ENCODE measurements at regions not wholly inside any gene's neighbourhood (a gene's known extent, or its start where the extent isn't known, plus 50 kb on each side); places are given as distances from the start of the nearest gene placed in this dataset.

DNA sequence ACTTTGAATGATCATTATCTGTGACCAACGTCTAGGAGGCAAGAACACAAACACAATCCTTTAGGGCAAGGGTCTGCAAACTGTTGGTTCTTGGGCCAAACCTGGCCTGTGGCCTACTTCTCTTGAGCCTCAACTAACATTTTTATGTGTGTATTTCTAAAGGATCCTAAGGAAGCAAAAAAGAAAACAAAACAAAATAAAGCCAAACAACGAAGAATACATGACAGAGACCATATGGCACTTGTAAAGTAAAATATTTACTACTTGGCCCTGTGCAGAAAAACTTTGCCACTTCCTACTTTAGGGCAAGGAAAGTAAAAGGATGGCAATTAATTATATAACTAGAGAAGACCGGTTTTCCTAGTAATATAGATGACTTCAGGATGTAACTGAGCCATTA is 1056.2 kb downstream of the EPHA7 start:
- TF ChIP-seq, protein P1, sequence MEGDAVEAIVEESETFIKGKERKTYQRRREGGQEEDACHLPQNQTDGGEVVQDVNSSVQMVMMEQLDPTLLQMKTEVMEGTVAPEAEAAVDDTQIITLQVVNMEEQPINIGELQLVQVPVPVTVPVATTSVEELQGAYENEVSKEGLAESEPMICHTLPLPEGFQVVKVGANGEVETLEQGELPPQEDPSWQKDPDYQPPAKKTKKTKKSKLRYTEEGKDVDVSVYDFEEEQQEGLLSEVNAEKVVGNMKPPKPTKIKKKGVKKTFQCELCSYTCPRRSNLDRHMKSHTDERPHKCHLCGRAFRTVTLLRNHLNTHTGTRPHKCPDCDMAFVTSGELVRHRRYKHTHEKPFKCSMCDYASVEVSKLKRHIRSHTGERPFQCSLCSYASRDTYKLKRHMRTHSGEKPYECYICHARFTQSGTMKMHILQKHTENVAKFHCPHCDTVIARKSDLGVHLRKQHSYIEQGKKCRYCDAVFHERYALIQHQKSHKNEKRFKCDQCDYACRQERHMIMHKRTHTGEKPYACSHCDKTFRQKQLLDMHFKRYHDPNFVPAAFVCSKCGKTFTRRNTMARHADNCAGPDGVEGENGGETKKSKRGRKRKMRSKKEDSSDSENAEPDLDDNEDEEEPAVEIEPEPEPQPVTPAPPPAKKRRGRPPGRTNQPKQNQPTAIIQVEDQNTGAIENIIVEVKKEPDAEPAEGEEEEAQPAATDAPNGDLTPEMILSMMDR (conservative IDR thresholded peaks at IDR 0.05; ENCODE audit: low read depth, low read length), result no peak
- DNase-seq (ENCODE audit: low read depth), result no peak
- H3K4me3 ChIP-seq (ENCODE audit: low read depth, low read length), result no peak overlapping the region

DNA sequence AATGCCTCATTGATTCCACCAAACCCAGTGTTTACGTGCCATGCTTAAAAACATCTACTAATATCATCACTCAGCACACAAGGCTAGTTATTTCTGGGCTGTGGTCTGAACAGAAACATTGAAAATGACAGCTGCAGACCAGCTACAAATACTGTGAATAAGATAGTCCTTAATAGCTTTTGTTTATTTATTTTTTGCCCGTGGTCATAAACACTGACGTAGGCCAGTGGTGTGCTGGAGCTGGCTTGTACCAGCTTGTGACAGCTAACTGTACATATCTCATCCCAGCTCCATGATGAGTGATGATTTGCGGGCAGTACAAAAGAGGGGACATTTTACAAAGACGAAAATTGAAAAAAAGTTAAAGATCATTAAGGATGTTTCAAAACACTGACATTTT is 1057.0 kb downstream of the EPHA7 start:
- no peak for DNase-seq (ENCODE audit: low read depth)
- TF ChIP-seq, protein P1 (conservative IDR thresholded peaks at IDR 0.05; ENCODE audit: low read depth, low read length), result no peak
- no peak overlapping the region for H3K4me3 ChIP-seq (ENCODE audit: low read depth, low read length)

DNA sequence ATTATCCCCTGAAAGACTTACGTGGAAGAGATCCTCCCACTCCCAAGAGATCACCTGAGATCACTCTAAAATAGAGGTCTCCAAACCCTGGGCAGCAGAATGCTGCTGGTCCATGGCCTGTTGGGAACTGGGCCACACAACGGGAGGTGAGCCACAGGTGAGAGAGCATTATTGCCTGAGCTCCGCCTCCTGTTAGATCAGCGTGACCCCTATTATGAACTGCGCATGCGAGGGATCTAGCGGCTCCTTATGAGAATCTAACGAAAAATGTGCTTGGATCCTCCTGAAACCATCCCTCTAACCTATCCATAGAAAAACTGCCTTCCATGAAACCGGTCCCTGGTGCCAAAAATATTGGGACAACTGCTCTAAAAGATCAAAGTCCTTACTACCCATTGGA is 1057.4 kb downstream of the EPHA7 start:
- TF ChIP-seq, protein P1 (conservative IDR thresholded peaks at IDR 0.05; ENCODE audit: low read depth, low read length), result no peak
- H3K4me3 ChIP-seq (ENCODE audit: low read depth, low read length), result no peak overlapping the region
- DNase-seq (ENCODE audit: low read depth), result no peak

DNA sequence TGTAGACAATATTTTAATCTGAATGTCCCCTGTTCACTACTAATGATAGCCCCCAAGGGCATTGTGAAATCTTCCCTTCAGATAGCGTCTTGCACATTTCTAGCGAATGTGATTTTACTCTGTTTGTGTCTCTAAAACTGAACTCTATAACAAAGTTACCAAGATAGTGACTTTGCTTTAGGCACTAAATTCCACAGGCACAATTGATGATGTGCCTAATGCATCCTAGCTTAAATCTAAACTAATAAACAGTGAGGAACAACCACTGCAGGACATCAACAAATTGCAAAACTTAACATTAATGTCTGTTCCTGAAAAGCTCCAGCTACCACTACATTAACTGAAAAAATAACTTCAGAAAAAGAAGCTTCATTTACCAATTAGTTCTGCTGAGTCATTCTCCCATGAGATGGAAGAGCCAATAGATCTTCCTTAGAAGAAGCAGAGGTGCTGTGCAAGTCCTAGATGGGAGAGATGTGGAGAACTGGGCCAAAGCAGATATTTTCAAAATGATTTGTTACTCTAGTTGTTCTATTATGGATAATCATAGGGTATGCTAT is 1065.0 kb downstream of the EPHA7 start:
- no peak for DNase-seq (ENCODE audit: low read depth)
- TF ChIP-seq, protein P1 (conservative IDR thresholded peaks at IDR 0.05; ENCODE audit: low read depth, low read length), result no peak
- H3K4me3 ChIP-seq (ENCODE audit: low read depth, low read length), result no peak overlapping the region

DNA sequence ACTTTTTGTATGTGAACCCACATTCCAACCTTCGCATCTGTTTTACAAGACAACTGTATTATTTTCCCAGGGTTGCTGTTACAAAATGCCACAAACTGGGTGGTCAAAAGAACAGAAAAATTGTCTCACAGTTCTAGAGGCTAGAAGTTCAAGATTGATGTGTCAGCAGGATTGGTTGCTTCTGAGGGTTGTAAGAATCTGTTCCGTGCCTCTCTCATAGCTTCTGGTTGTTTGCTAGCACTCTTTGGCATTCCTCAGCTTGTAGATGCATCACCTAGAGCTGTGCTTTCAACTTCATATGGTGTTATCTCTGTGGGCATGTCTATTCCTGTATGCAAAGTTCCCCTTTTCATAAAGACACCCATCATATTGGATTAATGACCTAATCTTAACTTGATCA is 1067.2 kb downstream of the EPHA7 start:
- TF ChIP-seq, protein P1 (conservative IDR thresholded peaks at IDR 0.05; ENCODE audit: low read depth, low read length), result no peak
- DNase-seq (ENCODE audit: low read depth), result no peak
- no peak overlapping the region for H3K4me3 ChIP-seq (ENCODE audit: low read depth, low read length)

DNA sequence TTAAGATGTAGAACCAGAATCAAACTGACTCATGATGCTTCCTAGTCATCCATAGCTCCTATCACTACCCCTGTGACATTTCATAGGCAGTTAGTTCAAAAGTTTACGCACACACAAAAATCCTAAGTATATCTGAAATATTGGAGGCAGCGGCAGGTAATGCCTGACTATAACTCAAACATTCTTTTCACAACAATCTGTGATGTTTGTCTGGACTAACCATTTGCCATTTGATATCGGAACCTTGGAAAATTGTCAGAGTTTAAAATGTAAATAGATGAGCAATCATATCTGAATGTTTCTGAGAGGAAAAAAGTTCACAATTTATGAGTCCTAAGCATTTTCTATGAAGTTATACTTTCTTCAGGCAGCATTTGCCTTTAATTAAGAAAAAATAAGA is 1078.2 kb downstream of the EPHA7 start:
- peak; percentile 19 for DNase-seq (ENCODE audit: low read depth)
- TF ChIP-seq, protein P1 (conservative IDR thresholded peaks at IDR 0.05; ENCODE audit: low read depth, low read length), result no peak
- H3K4me3 ChIP-seq (ENCODE audit: low read depth, low read length), result no peak overlapping the region

DNA sequence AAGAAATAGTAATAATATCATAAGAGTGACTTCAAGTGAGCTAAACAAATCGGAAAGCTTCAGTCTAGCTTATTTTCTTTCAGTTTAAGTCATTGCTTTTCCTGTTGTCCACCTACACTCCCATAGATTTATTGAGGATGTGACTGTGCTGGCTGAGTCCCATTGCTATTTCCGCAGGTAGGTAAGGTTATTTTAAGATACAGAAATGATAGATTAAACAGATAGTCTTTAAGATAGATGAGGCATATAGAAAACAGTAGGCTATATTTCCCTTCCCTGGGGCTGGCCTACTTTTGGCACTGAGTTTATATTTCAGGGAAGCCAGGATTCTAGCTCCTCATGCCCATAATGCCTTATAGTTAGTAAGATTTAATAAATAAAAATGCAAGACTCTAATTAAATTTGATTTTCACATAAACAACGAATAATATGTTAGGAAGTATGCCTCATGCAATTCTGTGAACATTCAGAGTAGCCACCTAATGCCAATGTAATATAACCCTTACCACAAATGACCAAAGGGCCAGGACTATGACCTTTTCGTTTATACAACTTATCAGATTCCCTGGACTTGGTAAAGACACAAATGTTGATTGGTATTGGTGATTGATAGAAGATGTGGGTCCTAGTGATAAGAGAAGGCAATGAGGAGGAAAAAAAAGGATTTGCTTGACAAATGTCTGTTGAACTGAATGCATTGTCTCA is 1079.3 kb downstream of the EPHA7 start:
- TF ChIP-seq, protein P1 (conservative IDR thresholded peaks at IDR 0.05; ENCODE audit: low read depth, low read length), result no peak
- no peak overlapping the region for H3K4me3 ChIP-seq (ENCODE audit: low read depth, low read length)
- no peak for DNase-seq (ENCODE audit: low read depth)
